ENCODE measurements at regions not wholly inside any gene's neighbourhood (a gene's known extent, or its start where the extent isn't known, plus 50 kb on each side); places are given as distances from the start of the nearest gene placed in this dataset.

- no peak for DNase-seq (ENCODE audit: low spot score)
Measured at GRCh38 chr2:126403039-126403628, 252.8 kb upstream of the GYPC start.

- no peak for DNase-seq (ENCODE audit: low spot score)
Measured at GRCh38 chr2:126406267-126406666, 249.7 kb upstream of the GYPC start.

- DNase-seq (ENCODE audit: low spot score), result no peak
Measured at GRCh38 chr2:126408671-126409070, 247.3 kb upstream of the GYPC start.

- DNase-seq (ENCODE audit: low spot score), result no peak
Measured at GRCh38 chr2:126409850-126410249, 246.1 kb upstream of the GYPC start.

GRCh38 chr2:126413079-126413478 lies 242.9 kb upstream of the GYPC start:
- DNase-seq (ENCODE audit: low spot score), result no peak

- no peak for DNase-seq (ENCODE audit: low spot score)
Measured at GRCh38 chr2:126419403-126419802, 236.6 kb upstream of the GYPC start.

- DNase-seq (ENCODE audit: low spot score), result no peak
Measured at GRCh38 chr2:126425943-126426342, 230.0 kb upstream of the GYPC start.

GRCh38 chr2:126429103-126429502 lies 226.9 kb upstream of the GYPC start:
- no peak for DNase-seq (ENCODE audit: low spot score)

- DNase-seq (ENCODE audit: low spot score), result no peak
Measured at GRCh38 chr2:126431136-126431535, 224.8 kb upstream of the GYPC start.

- DNase-seq (ENCODE audit: low spot score), result no peak
Measured at GRCh38 chr2:126436411-126436810, 219.5 kb upstream of the GYPC start.

- no peak for DNase-seq (ENCODE audit: low spot score)
Measured at GRCh38 chr2:126437016-126437415, 218.9 kb upstream of the GYPC start.

- DNase-seq (ENCODE audit: low spot score), result no peak
Measured at GRCh38 chr2:126444512-126444911, 211.4 kb upstream of the GYPC start.

GRCh38 chr2:126446106-126446695 lies 209.8 kb upstream of the GYPC start:
- no peak for DNase-seq (ENCODE audit: low spot score)

GRCh38 chr2:126448611-126449010 lies 207.3 kb upstream of the GYPC start:
- DNase-seq (ENCODE audit: low spot score), result no peak

GRCh38 chr2:126449677-126450076 lies 206.3 kb upstream of the GYPC start:
- no peak for DNase-seq (ENCODE audit: low spot score)

- no peak for DNase-seq (ENCODE audit: low spot score)
Measured at GRCh38 chr2:126463892-126464674, 191.9 kb upstream of the GYPC start.

GRCh38 chr2:126467367-126468054 lies 188.4 kb upstream of the GYPC start:
- DNase-seq (ENCODE audit: low spot score), result no peak

- no peak for DNase-seq (ENCODE audit: low spot score)
Measured at GRCh38 chr2:126475031-126475430, 180.9 kb upstream of the GYPC start.

- DNase-seq (ENCODE audit: low spot score), result no peak
Measured at GRCh38 chr2:126476691-126477090, 179.3 kb upstream of the GYPC start.

- no peak for DNase-seq (ENCODE audit: low spot score)
Measured at GRCh38 chr2:126480033-126480432, 175.9 kb upstream of the GYPC start.

- no peak for DNase-seq (ENCODE audit: low spot score)
Measured at GRCh38 chr2:126482582-126483464, 173.1 kb upstream of the GYPC start.

- no peak for DNase-seq (ENCODE audit: low spot score)
Measured at GRCh38 chr2:126494593-126494992, 161.4 kb upstream of the GYPC start.

Data from SW480 (cell line).